Large intestine (tissue), 3 donors: ENCODE measurements at regions not wholly inside any gene's neighbourhood (a gene's known extent, or its start where the extent isn't known, plus 50 kb on each side); places are given as distances from the start of the nearest gene placed in this dataset.

Experiments
- DNase-seq, 2 donors: peaks; one replicate each; pipeline versions ENCODE4 v3.0.0 to v3.0.0-alpha.2; 2013
- H3K27ac ChIP-seq: one replicate; pipeline ENCODE4 v1.5.1; 2013; ENCODE audit warnings: low read length
- H3K27me3 ChIP-seq: 2 replicates; pipeline ENCODE4 v1.6.1; 2013; ENCODE audit warnings: low read length; ENCODE audit not compliant: control insufficient read depth, insufficient read depth
- H3K36me3 ChIP-seq: 2 replicates; pipeline ENCODE4 v1.6.1; 2013; ENCODE audit warnings: low read length; ENCODE audit not compliant: control insufficient read depth, insufficient read depth
- H3K4me1 ChIP-seq: one replicate; pipeline ENCODE4 v1.6.1; 2013; ENCODE audit warnings: low read length; ENCODE audit not compliant: control insufficient read depth, insufficient read depth
- H3K4me3 ChIP-seq: one replicate; pipeline ENCODE4 v1.5.1; 2013; ENCODE audit warnings: low read length
- H3K9me3 ChIP-seq: one replicate; pipeline ENCODE4 v1.6.1; 2013; ENCODE audit warnings: mild to moderate bottlenecking, low read depth, low read length, moderate library complexity; ENCODE audit not compliant: control insufficient read depth
- WGBS: methylation state at CpG from one replicate; pipeline ENCODE4 v1.1.5; 2013; ENCODE audit warnings: low lambda C conversion rate; ENCODE audit not compliant: insufficient coverage; 5-methylcytosine and 5-hydroxymethylcytosine counted together

DNA sequence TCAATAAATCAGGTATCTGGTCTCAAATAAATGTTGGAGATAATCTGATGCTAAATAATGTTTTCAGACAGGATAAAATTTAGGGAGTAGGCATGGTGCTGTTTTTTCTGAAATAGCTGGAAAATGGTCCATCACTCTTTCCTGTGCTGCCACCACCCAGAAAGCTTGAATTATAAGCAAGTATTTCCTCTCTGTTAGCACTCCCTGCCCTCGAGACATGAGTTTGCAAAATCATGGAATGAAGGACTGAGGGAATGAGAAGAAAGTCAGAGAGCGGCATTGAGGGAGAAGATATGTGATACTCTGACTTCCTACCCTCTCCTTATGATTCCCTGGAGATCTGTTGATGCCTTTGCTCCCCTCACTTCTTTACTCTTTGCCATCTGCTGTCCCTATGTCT is 1095.7 kb downstream of the IGSF11 start:
- H3K9me3 ChIP-seq, result no peaks in the 10 kb centered on the region
- no peaks in the 10 kb centered on the region for H3K36me3 ChIP-seq
- H3K27ac ChIP-seq, result no peak overlapping the region
- no peak for DNase-seq
- H3K27me3 ChIP-seq, result no peaks in the 10 kb centered on the region
- H3K4me1 ChIP-seq, result no peaks in the 10 kb centered on the region
- H3K4me3 ChIP-seq, result no peak overlapping the region
- WGBS, result no CpG with 5 or more reads among the region's 2 CpGs

DNA sequence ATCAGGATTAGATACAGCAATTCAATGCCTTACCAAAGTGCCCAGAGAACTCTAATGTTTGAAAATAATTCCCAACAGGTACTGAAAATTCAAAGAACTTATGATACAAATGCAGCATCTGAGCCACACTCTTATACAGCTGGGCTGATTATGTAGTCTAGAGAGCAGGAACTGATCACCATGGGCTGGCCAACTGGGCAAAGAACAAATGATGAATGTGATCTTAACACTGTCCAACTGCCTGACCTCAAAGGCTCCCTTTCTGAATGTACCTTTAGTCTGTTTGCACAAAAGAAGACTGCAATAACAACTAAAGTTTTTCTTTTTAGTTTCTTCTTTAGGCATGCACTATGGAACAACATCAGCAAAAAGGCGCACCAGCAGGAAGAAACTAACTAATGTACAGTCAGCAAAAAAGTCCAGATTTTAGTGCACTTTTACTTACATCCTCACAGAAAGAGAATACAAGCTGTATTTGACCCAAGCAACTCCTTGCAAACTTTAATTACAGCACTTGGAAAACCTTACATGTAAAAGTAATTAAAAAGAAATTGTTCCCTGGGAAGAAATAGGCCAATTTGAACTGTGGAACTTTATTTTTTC is 1095.1 kb downstream of the IGSF11 start:
- no peaks in the 10 kb centered on the region for H3K36me3 ChIP-seq
- no peak for DNase-seq
- no peak overlapping the region for H3K27ac ChIP-seq
- no peaks in the 10 kb centered on the region for H3K9me3 ChIP-seq
- no peaks in the 10 kb centered on the region for H3K4me1 ChIP-seq
- H3K4me3 ChIP-seq, result no peak overlapping the region
- WGBS, result 83% methylated on average over 1 of the region's 1 CpG
- H3K27me3 ChIP-seq, result no peaks in the 10 kb centered on the region

DNA sequence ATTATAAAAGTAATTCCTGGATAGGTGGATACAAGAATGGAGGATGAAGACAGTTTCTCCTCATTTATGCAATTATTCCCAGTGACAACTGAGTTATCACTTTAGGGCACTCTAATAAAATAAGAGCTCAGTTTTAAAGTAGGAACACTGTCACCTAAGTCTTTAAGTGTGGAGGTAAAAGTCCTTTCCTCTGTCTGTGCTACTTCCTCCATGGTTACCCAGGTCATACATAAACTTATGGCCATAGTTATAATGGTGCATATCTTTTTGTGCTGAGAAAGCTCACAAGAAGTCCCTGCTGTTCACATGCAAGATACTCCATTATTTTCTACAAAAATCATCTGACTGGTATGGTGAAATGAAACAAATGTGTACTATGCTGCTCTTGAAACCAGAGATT is 1093.6 kb downstream of the IGSF11 start:
- DNase-seq, result no peak
- no peaks in the 10 kb centered on the region for H3K4me1 ChIP-seq
- H3K36me3 ChIP-seq, result no peaks in the 10 kb centered on the region
- no peak overlapping the region for H3K4me3 ChIP-seq
- no peak overlapping the region for H3K27ac ChIP-seq
- no peaks in the 10 kb centered on the region for H3K9me3 ChIP-seq
- H3K27me3 ChIP-seq, result no peaks in the 10 kb centered on the region

DNA sequence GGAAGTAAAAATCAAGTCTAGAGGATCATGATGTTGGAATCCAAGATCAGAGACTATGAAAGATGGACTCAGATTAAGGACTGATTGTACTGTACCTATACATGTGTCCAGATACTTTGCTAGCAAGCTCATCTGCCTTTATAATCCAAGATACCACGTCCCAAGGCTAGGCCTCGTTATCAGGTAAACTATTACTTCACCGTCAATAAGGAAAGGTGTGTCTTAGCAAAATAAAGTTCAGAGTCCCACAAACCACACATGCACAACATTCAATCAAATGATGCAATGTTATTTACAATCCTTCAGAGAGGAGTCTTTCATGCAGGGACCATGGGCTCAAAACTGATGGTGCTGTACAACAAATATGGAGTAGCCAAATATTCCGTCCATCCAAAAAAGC is 1092.9 kb downstream of the IGSF11 start:
- Histone ChIP-seq H3K27ac (no peak overlapping the region), H3K36me3 (no peaks in the 10 kb centered on the region), H3K4me3 (no peak overlapping the region), H3K4me1 (no peaks in the 10 kb centered on the region), H3K27me3 (no peaks in the 10 kb centered on the region), H3K9me3 (no peaks in the 10 kb centered on the region)
- 40% methylated on average over 1 of the region's 4 CpGs for WGBS
- DNase-seq, result peak in 1 of 2 donors; percentile 13

DNA sequence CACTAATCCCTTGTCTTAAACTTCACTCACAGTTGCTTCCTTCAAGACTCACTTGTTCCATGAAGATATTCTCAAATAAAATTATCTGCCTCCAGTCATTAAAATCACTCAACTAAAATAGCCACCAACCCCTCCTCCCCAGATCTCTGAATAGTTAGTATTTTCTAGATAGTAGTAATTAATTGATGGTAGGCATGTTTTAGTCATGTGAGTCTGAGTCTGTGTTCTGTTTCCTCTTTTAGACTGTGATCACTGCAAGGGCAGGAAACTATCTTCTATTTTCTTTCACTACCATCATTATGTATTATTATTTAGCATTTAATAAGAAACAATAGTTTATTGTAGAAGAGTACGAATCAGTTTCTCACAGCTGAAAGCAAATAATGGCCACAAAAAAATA is 1080.5 kb downstream of the IGSF11 start:
- no peaks in the 10 kb centered on the region for H3K9me3 ChIP-seq
- no peak for DNase-seq
- H3K27me3 ChIP-seq, result no peaks in the 10 kb centered on the region
- no peaks in the 10 kb centered on the region for H3K4me1 ChIP-seq
- 80% methylated on average over 1 of the region's 1 CpG for WGBS
- no peak overlapping the region for H3K4me3 ChIP-seq
- H3K36me3 ChIP-seq, result no peaks in the 10 kb centered on the region
- H3K27ac ChIP-seq, result no peak overlapping the region

DNA sequence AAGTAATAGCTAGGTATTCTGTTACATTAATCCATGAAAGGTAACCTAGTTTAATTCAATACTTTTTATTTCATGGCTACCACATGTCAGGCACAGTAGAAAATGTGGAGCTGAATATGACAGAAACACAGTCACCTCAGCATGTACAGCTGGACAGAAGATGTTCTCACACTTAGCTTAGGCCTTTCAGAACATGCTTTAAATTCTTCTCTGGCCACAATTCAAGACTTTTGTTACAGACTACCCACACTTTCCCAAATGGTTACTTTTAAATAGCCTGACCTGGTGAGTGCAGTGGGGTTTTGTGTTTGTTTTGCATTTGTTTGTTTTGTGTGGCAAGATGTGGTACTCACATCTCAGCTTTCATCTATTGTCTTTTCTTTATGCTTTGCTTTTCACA is 1079.5 kb downstream of the IGSF11 start:
- Histone ChIP-seq H3K27ac (no peak overlapping the region), H3K36me3 (no peaks in the 10 kb centered on the region), H3K27me3 (no peaks in the 10 kb centered on the region), H3K4me1 (no peaks in the 10 kb centered on the region), H3K9me3 (no peaks in the 10 kb centered on the region), H3K4me3 (no peak overlapping the region)
- DNase-seq, result no peak

DNA sequence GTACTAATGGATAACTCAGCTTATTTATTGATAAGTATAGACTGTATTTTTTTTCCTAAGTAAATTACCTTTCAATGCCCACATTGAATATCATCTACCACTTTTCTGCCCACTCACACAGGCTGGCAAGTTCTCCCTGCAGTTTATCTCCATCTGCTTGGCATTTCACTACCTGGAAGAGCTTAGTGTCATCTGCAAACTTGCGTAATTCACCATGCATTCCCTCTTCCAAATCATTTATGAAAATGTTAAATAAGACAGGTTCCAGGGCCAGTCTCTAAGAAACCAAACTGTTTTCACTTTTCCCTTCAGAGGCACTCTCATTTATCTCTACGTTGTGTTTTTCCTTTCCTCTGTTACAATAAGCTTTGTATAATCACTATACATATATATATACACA is 1076.6 kb downstream of the IGSF11 start:
- Histone ChIP-seq H3K9me3 (no peaks in the 10 kb centered on the region), H3K4me1 (no peaks in the 10 kb centered on the region), H3K4me3 (no peak overlapping the region), H3K36me3 (no peaks in the 10 kb centered on the region), H3K27ac (no peak overlapping the region), H3K27me3 (no peaks in the 10 kb centered on the region)
- no peak for DNase-seq
- 83% methylated on average over 1 of the region's 2 CpGs for WGBS

DNA sequence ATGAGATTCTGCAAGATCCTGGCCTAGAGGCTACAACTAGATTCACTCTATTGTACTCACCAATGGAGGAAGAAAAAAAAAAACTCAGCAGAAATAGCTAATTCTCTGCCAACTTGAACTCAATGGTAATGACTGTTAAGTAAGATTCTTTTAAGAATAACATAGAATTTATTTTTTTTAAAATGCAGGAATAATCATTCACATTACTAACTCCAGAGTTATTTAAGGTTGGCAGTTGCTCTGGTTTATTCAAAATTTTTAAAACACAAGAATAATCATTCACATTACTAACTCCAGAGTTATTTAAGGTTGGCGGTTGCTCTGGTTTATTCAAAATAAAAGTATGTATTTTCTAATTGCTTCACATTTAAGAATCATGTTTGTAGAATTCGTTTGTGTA is 1071.9 kb downstream of the IGSF11 start:
- Histone ChIP-seq H3K27me3 (no peaks in the 10 kb centered on the region), H3K4me3 (no peak overlapping the region), H3K9me3 (no peaks in the 10 kb centered on the region), H3K27ac (no peak overlapping the region), H3K36me3 (no peaks in the 10 kb centered on the region), H3K4me1 (no peaks in the 10 kb centered on the region)
- DNase-seq, result no peak
- WGBS, result 71% methylated on average over 2 of the region's 2 CpGs

DNA sequence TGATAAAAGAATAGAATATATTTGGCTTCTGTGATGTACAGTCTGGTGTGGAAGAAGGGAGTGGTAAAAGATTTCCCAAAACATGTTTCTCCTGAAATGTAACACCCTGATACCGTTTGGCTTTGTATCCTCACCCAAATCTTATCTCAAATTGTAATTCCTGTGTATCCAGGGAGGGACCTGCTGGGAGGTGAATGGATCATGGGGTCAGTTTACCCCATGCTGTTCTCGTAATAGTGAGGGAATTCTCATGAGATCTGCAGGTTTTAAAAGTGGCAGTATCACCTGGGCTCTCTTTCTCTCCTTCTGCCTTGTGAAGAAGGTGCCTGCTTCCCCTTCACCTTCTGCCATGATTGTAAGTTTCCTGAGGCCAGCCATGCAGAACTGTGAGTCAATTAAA is 1070.8 kb downstream of the IGSF11 start:
- Histone ChIP-seq H3K36me3 (no peaks in the 10 kb centered on the region), H3K27me3 (no peaks in the 10 kb centered on the region), H3K9me3 (no peaks in the 10 kb centered on the region), H3K4me1 (no peaks in the 10 kb centered on the region), H3K27ac (no peak overlapping the region), H3K4me3 (no peak overlapping the region)
- no CpG with 5 or more reads among the region's 2 CpGs for WGBS
- no peak for DNase-seq

DNA sequence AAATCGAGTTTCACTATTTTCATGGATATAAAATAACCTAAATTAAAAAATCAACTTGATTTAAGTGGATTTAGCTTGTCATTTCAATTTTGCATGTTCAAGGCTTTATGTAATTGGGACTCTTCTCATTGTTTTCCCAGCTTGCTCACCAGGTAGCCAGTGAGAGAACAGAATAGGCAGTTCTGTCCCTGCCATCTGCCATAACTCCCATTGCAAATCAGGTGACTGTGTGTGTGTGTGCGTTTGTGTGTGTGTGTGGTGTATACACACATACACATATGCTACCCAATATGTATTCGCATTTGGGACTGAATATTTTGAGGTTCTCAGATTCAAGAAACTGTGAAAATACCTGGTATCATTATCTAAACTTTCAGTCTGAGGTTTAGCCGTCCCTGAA is 1069.8 kb downstream of the IGSF11 start:
- no peaks in the 10 kb centered on the region for H3K27me3 ChIP-seq
- H3K4me1 ChIP-seq, result no peaks in the 10 kb centered on the region
- H3K9me3 ChIP-seq, result no peaks in the 10 kb centered on the region
- no peak overlapping the region for H3K27ac ChIP-seq
- no peak for DNase-seq
- H3K36me3 ChIP-seq, result no peaks in the 10 kb centered on the region
- 86% methylated on average over 1 of the region's 4 CpGs for WGBS
- no peak overlapping the region for H3K4me3 ChIP-seq

DNA sequence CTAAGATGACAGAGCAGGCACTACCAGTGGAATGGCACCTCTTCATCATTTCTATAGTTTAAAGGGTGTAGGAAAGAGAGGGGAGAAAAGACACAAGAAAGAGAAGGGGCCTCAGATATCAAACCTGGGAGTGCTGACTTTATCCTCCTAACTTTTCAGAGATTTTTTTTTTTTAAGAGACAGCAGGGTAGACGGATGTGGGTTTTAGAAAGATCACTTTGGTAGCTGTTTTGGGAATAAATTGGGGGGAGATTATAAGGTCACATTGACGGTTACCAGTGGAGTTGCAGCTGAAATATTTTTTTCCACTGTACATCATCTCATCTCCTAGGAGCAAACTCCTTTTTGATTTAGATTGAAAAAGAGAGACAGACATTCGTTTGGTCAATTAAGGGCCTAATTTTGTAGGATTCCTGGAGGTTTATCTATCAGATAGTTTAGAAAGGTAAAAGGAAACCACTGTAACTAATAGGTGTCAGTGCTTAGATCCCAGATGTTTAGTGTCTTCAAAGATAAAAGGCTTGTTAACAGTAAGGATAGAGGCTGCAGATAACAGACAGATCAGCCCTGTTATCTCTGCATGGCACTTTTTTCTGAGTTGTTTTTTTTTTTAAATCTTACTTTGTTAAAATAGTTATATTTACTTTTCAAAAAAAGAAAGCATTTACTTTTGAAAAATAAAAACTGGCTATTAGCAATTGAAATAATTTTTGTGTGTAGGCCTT is 1057.0 kb downstream of the IGSF11 start:
- H3K4me3 ChIP-seq, result no peak overlapping the region
- WGBS, result 50% methylated on average over 2 of the region's 3 CpGs
- no peak for DNase-seq
- H3K36me3 ChIP-seq, result no peaks in the 10 kb centered on the region
- no peaks in the 10 kb centered on the region for H3K4me1 ChIP-seq
- H3K27ac ChIP-seq, result no peak overlapping the region
- no peaks in the 10 kb centered on the region for H3K9me3 ChIP-seq
- no peaks in the 10 kb centered on the region for H3K27me3 ChIP-seq
